ENCODE measurements at regions not wholly inside any gene's neighbourhood (a gene's known extent, or its start where the extent isn't known, plus 50 kb on each side); places are given as distances from the start of the nearest gene placed in this dataset.
"Not testable (repeated sequence)": the region's sequence is repeated elsewhere in the genome, so short reads cannot be mapped to it uniquely, and the experiment has no call there.

DNA sequence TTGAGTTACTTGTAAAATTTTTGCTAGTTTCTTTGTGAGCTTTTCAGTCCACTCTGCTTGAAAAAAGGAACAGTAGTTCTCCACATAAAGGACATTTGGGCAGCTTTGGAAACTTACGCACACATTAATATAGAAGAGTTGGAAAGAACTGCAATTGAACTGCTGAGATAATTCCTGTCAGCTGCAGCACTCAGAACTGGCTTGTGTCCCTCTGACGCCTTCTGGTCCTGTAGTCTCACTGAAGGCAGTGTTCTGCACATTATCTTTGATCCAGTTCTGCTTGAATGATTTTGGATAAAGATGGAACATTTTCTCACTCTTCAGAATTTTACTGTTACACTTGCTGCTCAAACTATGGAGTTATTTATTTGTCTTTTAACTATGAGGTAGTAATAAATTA, 901.9 kb downstream of the OTOL1 start:
- no peak overlapping the region for H3K4me3 ChIP-seq (ENCODE audit: low read depth, low read length)
- H3K27me3 ChIP-seq (ENCODE audit: control insufficient read depth, insufficient read depth, low read length): no peaks in the 10 kb centered on the region
- DNase-seq (ENCODE audit: low read depth): no peak
- TF ChIP-seq, protein P1, sequence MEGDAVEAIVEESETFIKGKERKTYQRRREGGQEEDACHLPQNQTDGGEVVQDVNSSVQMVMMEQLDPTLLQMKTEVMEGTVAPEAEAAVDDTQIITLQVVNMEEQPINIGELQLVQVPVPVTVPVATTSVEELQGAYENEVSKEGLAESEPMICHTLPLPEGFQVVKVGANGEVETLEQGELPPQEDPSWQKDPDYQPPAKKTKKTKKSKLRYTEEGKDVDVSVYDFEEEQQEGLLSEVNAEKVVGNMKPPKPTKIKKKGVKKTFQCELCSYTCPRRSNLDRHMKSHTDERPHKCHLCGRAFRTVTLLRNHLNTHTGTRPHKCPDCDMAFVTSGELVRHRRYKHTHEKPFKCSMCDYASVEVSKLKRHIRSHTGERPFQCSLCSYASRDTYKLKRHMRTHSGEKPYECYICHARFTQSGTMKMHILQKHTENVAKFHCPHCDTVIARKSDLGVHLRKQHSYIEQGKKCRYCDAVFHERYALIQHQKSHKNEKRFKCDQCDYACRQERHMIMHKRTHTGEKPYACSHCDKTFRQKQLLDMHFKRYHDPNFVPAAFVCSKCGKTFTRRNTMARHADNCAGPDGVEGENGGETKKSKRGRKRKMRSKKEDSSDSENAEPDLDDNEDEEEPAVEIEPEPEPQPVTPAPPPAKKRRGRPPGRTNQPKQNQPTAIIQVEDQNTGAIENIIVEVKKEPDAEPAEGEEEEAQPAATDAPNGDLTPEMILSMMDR (IDR thresholded peaks at IDR 0.05; ENCODE audit: insufficient read depth, low read length, poor library complexity, severe bottlenecking): no peak
- no peaks in the 10 kb centered on the region for H3K36me3 ChIP-seq (ENCODE audit: control insufficient read depth, insufficient read depth, low read length)

DNA sequence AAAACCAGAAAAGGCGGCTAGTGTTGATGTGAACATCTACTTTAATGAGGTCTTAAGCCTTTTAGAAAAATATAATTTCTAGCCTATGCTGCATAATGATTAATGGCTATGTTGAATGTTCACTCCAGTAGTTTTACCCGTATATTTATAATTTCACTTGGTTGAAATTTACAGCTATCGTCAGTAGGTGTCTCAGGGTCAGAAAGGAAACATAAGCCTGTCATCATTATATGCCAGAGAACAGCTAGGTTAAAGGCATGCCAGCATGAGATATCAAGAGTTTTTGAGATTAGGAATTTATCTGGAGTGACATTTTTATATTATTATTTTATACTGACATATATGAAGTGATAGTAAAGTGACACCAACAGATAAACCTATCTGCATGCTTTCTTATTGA, 904.1 kb downstream of the OTOL1 start:
- DNase-seq (ENCODE audit: low read depth): no peak
- no peak overlapping the region for H3K4me3 ChIP-seq (ENCODE audit: low read depth, low read length)
- H3K27me3 ChIP-seq (ENCODE audit: control insufficient read depth, insufficient read depth, low read length): no peaks in the 10 kb centered on the region
- TF ChIP-seq, protein P1 (IDR thresholded peaks at IDR 0.05; ENCODE audit: insufficient read depth, low read length, poor library complexity, severe bottlenecking): no peak
- H3K36me3 ChIP-seq (ENCODE audit: control insufficient read depth, insufficient read depth, low read length): no peaks in the 10 kb centered on the region

DNA sequence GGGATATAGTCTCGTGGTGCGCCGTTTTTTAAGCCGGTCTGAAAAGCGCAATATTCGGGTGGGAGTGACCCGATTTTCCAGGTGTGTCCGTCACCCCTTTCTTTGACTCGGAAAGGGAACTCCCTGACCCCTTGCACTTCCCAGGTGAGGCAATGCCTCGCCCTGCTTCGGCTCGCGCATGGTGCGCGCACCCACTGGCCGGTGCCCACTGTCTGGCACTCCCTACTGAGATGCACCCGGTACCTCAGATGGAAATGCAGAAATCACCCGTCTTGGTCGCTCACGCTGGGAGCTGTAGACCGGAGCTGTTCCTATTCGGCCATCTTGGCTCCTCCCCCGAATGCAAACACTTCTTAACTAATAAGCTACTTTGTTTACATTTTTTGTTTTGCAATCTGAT, 914.9 kb downstream of the OTOL1 start:
- H3K27me3 ChIP-seq (ENCODE audit: control insufficient read depth, insufficient read depth, low read length); H3K36me3 ChIP-seq (ENCODE audit: control insufficient read depth, insufficient read depth, low read length): not testable (repeated sequence)

DNA sequence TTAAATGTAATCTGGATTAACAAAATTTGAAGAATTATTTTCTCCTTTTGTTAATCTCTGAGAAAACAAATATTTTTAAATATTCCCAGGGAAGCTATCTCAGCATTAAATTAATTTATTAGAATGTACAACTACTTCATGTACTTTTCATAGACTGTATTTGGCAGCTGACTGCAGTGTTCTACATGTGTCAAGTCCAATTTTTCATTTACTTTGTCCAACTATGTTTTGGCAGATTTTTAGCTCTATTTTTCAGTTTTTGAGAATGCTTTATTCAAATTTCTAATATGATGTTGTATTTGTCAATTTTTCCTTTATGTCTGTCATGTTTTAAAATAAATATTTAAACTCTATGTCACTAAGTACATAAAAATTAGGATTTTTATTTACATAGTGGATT, 925.1 kb downstream of the OTOL1 start:
- DNase-seq (ENCODE audit: low read depth): no peak
- TF ChIP-seq, protein P1 (IDR thresholded peaks at IDR 0.05; ENCODE audit: insufficient read depth, low read length, poor library complexity, severe bottlenecking): no peak
- no peak overlapping the region for H3K4me3 ChIP-seq (ENCODE audit: low read depth, low read length)
- no peaks in the 10 kb centered on the region for H3K36me3 ChIP-seq (ENCODE audit: control insufficient read depth, insufficient read depth, low read length)
- no peaks in the 10 kb centered on the region for H3K27me3 ChIP-seq (ENCODE audit: control insufficient read depth, insufficient read depth, low read length)

More for the DNA sequence above, 914.9 kb downstream of the OTOL1 start:
- DNase-seq (ENCODE audit: low read depth); H3K4me3 ChIP-seq (ENCODE audit: low read depth, low read length): not testable (repeated sequence)

DNA sequence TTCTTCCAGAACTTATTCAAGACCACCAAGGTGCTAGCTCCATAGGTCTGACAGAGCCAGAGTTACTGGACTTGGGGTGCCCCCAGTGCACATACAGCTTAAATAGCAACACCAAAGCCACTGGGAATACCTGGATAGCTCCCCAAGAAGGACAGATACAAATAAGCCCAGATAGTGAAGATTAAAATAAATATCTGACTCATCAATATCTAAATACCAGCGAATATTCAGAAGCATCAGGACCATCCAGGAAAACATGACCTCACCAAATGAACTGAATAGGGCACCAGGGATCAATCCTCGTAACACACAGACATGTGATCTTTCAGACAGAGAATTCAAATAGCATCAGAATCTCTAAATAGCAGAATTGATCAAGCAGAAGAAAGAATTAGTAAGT, 931.6 kb downstream of the OTOL1 start:
- TF ChIP-seq, protein P1 (IDR thresholded peaks at IDR 0.05; ENCODE audit: insufficient read depth, low read length, poor library complexity, severe bottlenecking): no peak
- Histone ChIP-seq H3K36me3 (ENCODE audit: control insufficient read depth, insufficient read depth, low read length) (no peaks in the 10 kb centered on the region), H3K4me3 (ENCODE audit: low read depth, low read length) (no peak overlapping the region), H3K27me3 (ENCODE audit: control insufficient read depth, insufficient read depth, low read length) (no peaks in the 10 kb centered on the region)
- DNase-seq (ENCODE audit: low read depth): no peak

DNA sequence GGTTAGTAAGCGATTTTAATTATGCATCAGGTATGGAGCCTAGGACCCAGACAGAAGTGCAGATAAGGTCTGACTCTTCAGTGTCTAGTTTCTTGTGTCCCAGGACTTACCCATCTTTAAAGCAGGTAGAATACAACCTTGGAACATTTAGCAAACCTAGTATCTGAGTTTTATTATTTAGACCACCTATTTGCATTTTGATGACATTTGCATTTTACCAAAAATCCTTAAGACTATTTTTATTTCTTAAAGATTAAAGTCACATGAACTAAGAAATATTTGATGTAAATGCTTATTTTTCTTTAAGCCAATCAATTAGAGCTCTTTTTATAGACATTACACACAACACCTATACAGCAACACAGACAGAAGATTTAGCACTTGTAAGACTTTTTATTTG, 939.1 kb downstream of the OTOL1 start:
- no peaks in the 10 kb centered on the region for H3K36me3 ChIP-seq (ENCODE audit: control insufficient read depth, insufficient read depth, low read length)
- no peak for DNase-seq (ENCODE audit: low read depth)
- H3K4me3 ChIP-seq (ENCODE audit: low read depth, low read length): no peak overlapping the region
- TF ChIP-seq, protein P1 (IDR thresholded peaks at IDR 0.05; ENCODE audit: insufficient read depth, low read length, poor library complexity, severe bottlenecking): no peak
- H3K27me3 ChIP-seq (ENCODE audit: control insufficient read depth, insufficient read depth, low read length): no peaks in the 10 kb centered on the region
